GM12864 (cell line): ENCODE measurements at regions not wholly inside any gene's neighbourhood (a gene's known extent, or its start where the extent isn't known, plus 50 kb on each side); places are given as distances from the start of the nearest gene placed in this dataset.
A peak's percentile ranks its signal among the peaks of the same experiment; 100 is the strongest.

ENCODE experiments used
- DNase-seq: peaks from one replicate; pipeline ENCODE4 v3.0.0-alpha.2; 2011; ENCODE audit warnings: low read depth
- H3K4me3 ChIP-seq: 2 replicates; pipeline ENCODE4 v1.5.1; 2011; ENCODE audit warnings: mild to moderate bottlenecking, low read depth, low read length, control low read depth
- TF ChIP-seq, protein P1 (sequence below): IDR thresholded peaks from 2 replicates; pipeline ENCODE4 v1.5.1; 2011; ENCODE audit warnings: low read depth, mild to moderate bottlenecking, moderate library complexity, low read length, control low read depth, inconsistent platforms; ENCODE audit errors: missing control alignments

DNA sequence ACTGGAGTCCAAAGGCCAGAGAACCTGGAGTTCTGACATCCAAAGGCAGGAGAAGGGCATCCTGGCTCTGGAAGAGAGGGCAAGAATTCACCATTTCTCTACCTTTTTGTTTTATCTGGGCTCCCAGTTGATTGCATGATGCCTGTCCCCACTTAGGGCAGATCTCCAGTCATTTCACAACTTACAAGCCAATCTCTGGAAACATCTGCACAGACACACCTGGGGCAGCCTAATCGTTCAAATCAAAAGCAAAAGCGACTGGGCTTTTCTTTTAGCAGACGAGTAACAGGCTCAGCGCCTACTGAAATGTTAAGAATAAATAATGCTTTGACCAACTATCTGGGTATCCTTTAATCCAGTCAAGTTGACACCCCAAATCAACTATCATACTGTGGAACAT is 136.0 kb upstream of the NPY2R start:
- TF ChIP-seq, protein P1, sequence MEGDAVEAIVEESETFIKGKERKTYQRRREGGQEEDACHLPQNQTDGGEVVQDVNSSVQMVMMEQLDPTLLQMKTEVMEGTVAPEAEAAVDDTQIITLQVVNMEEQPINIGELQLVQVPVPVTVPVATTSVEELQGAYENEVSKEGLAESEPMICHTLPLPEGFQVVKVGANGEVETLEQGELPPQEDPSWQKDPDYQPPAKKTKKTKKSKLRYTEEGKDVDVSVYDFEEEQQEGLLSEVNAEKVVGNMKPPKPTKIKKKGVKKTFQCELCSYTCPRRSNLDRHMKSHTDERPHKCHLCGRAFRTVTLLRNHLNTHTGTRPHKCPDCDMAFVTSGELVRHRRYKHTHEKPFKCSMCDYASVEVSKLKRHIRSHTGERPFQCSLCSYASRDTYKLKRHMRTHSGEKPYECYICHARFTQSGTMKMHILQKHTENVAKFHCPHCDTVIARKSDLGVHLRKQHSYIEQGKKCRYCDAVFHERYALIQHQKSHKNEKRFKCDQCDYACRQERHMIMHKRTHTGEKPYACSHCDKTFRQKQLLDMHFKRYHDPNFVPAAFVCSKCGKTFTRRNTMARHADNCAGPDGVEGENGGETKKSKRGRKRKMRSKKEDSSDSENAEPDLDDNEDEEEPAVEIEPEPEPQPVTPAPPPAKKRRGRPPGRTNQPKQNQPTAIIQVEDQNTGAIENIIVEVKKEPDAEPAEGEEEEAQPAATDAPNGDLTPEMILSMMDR = no peak
- peak; percentile 4 for DNase-seq
- no peak overlapping the region for H3K4me3 ChIP-seq

DNA sequence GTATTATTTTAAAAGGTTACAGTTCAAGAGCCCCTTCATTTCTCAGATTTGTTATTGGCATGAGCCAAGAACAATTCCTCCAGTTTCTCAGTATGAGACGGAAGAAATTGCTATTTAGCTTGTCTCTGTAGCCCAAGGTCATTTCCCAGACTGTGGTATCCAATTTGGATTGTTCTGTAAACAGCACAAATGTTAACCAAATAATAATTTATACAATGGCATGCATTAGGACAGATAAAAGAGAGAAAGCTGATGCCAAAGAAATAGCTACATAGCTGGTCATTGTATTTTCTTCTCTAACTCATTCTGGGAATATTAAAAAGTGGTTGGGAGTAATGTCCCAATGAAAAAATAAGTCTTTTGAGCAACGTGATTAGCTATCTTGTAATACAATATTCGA is 134.6 kb upstream of the NPY2R start:
- H3K4me3 ChIP-seq = no peak overlapping the region
- DNase-seq = no peak
- TF ChIP-seq, protein P1 = no peak

DNA sequence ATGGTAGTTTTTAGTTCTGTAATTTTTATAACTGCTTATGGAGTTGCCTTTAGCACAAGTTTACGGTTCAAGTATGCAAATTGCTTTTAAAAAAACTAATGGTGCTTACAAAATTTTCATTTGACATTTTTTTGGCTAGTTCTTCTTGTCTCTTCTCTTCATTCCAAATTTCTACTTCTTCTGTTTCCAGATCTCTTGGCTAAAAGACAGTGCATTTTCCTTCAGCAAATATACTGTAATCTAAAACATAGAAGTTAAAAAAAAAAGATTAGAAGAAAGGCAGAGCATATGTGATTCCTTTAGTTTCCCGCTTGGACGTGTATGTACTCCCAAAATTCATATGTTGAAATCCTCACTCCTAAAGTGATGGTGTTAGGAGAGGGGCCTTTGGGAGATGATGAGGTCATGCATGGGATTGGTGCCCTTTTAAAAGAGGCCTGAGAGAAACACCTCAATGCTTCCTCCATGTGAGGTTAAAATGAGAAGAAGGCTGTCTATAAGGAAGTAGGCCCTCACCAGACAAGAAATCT is 132.1 kb upstream of the NPY2R start:
- DNase-seq = no peak
- H3K4me3 ChIP-seq = no peak overlapping the region
- TF ChIP-seq, protein P1 = no peak

DNA sequence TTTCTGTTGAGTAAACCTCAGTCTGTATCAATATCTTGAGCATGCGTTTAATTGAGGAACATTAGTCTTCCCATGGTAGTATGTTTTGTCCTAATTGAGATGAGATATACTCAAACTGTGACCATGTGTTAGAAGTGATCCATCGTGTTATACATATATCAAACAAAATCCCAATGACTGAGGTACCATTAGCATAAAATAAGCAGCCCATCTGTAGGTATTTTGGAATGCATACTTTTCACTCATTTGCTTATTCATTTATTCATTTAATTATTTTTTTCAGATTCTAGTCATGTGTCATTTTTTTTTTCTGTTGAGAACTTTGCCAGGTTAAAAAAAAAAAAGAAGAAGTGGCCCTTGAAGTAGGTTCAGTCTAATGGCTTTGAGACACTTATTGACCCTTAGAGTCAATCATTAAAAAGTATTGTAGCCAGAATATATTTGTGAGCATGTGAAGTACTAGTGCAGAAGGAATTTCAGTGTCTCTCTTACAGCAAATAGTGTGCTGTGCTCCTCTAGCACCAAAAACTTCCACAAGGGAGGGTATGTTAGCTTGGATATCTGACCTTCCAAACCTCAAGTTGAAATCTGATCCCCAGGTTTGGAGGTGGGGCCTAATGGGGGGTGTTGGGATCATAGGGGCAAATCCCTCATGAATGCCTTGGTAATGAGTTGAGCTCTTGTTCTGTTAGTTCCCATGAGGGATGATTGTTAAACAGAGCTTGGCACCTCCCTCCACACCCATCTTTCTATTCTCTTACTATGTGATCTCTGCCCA is 130.8 kb upstream of the NPY2R start:
- no peak overlapping the region for H3K4me3 ChIP-seq
- DNase-seq = no peak
- TF ChIP-seq, protein P1 = no peak

DNA sequence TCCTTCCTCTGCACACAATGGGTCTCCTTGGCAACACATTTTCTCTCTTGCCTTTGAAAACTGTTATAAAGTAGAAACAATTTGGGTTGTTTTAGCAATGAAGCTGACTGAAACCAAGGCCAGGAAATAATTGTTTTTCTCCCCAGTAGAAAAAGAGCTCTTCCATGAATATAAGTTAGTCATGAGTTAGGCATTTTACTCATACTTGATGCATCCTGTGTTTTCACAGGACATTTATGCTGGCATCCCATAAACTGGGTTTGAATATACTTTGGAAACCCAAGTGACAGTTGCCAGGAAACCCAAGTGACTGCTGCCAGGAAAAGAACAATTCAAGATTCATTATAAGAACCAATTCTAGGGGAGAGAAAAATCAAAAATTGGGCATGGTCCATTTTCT is 128.6 kb upstream of the NPY2R start:
- TF ChIP-seq, protein P1 = no peak
- DNase-seq = no peak
- H3K4me3 ChIP-seq = no peak overlapping the region

DNA sequence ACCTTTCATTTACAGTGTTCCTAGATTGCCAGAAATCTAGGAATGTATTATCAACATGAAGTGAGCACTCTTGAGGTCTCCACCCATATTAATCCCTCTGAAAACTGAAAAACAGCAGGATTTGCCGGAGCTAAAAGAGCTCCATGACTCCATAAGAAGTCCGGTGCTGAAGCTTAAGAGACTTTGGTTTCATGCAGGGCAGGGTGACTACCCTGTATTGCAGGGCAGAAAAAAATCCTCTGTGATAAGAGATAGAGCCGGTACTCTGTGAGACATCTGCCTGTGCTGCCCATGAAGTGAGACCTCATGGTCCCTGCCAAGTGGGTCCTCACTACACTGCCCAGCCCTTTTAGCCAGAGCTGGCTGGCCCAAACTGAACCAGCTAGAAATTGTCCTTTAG is 127.2 kb upstream of the NPY2R start:
- H3K4me3 ChIP-seq = no peak overlapping the region
- no peak for DNase-seq
- TF ChIP-seq, protein P1 = no peak
